ENCODE measurements at regions not wholly inside any gene's neighbourhood (a gene's known extent, or its start where the extent isn't known, plus 50 kb on each side); places are given as distances from the start of the nearest gene placed in this dataset.

GRCh38 chr11:79626135-79627075 lies 185.6 kb upstream of the TENM4 start:
- no peaks in the 10 kb centered on the region for H3K36me3 ChIP-seq

GRCh38 chr11:79623375-79623774 lies 182.5 kb upstream of the TENM4 start:
- Histone ChIP-seq H3K27ac (no peak overlapping the region), H3K27me3 (no peaks in the 10 kb centered on the region), H3K4me3 (no peak overlapping the region), H3K4me1 (no peaks in the 10 kb centered on the region), H3K9me3 (no peaks in the 10 kb centered on the region), H3K36me3 (no peaks in the 10 kb centered on the region)
- no peak for DNase-seq
- TF ChIP-seq CTCF (IDR thresholded peaks at IDR 0.05) (no peak), POLR2A (IDR thresholded peaks at IDR 0.05) (no peak)

More at GRCh38 chr11:79626135-79627075, 185.6 kb upstream of the TENM4 start:
- DNase-seq, result no peak
- Histone ChIP-seq H3K27ac (no peak overlapping the region), H3K4me3 (no peak overlapping the region), H3K4me1 (no peaks in the 10 kb centered on the region), H3K27me3 (no peaks in the 10 kb centered on the region), H3K9me3 (no peaks in the 10 kb centered on the region)
- TF ChIP-seq CTCF (IDR thresholded peaks at IDR 0.05) (no peak), POLR2A (IDR thresholded peaks at IDR 0.05) (no peak)

- Histone ChIP-seq H3K4me3 (no peak overlapping the region), H3K27ac (no peak overlapping the region), H3K36me3 (no peaks in the 10 kb centered on the region), H3K9me3 (no peaks in the 10 kb centered on the region), H3K4me1 (no peaks in the 10 kb centered on the region), H3K27me3 (no peaks in the 10 kb centered on the region)
- TF ChIP-seq POLR2A (IDR thresholded peaks at IDR 0.05) (no peak), CTCF (IDR thresholded peaks at IDR 0.05) (no peak)
- no peak for DNase-seq
Measured at GRCh38 chr11:79617561-79617960, 176.7 kb upstream of the TENM4 start.

GRCh38 chr11:79616392-79616851 lies 175.6 kb upstream of the TENM4 start:
- no peaks in the 10 kb centered on the region for H3K27me3 ChIP-seq
- no peaks in the 10 kb centered on the region for H3K9me3 ChIP-seq
- H3K4me1 ChIP-seq, result no peaks in the 10 kb centered on the region
- no peaks in the 10 kb centered on the region for H3K36me3 ChIP-seq
- TF ChIP-seq CTCF (IDR thresholded peaks at IDR 0.05), result no peak
- TF ChIP-seq POLR2A (IDR thresholded peaks at IDR 0.05), result no peak
- DNase-seq, result no peak
- H3K4me3 ChIP-seq, result no peak overlapping the region
- no peak overlapping the region for H3K27ac ChIP-seq

- Histone ChIP-seq H3K9me3 (no peaks in the 10 kb centered on the region), H3K27me3 (no peaks in the 10 kb centered on the region), H3K4me3 (no peak overlapping the region), H3K27ac (no peak overlapping the region), H3K36me3 (no peaks in the 10 kb centered on the region), H3K4me1 (no peaks in the 10 kb centered on the region)
- DNase-seq, result no peak
- TF ChIP-seq POLR2A (IDR thresholded peaks at IDR 0.05) (no peak), CTCF (IDR thresholded peaks at IDR 0.05) (no peak)
Measured at GRCh38 chr11:79615425-79615824, 174.6 kb upstream of the TENM4 start.

Data from Peyer's patch (tissue), 4 donors.